DMS153 (cell line): ENCODE measurements at regions not wholly inside any gene's neighbourhood (a gene's known extent, or its start where the extent isn't known, plus 50 kb on each side); places are given as distances from the start of the nearest gene placed in this dataset.
"Not testable (repeated sequence)": the region's sequence is repeated elsewhere in the genome, so short reads cannot be mapped to it uniquely, and the experiment has no call there.

Source experiments
- DNase-seq: peaks from one replicate; lab custom pipeline; 2025; lab: John Stamatoyannopoulos, UW

GRCh38 chr7:52355053-52355452 lies 680.4 kb upstream of the POM121L12 start:
- DNase-seq, result no peak

GRCh38 chr7:52352013-52352981 lies 683.1 kb upstream of the POM121L12 start:
- DNase-seq, result no peak

GRCh38 chr7:52344015-52344414 lies 691.4 kb upstream of the POM121L12 start:
- no peak for DNase-seq

- no peak for DNase-seq
Observed at GRCh38 chr7:52340067-52340466, 695.4 kb upstream of the POM121L12 start.

GRCh38 chr7:52328328-52328727 lies 707.1 kb upstream of the POM121L12 start:
- not testable (repeated sequence) for DNase-seq

- DNase-seq, result no peak
Observed at GRCh38 chr7:52325237-52325636, 710.2 kb upstream of the POM121L12 start.

GRCh38 chr7:52323202-52323746 lies 712.2 kb upstream of the POM121L12 start:
- no peak for DNase-seq

- no peak for DNase-seq
Observed at GRCh38 chr7:52320610-52321009, 714.8 kb upstream of the POM121L12 start.

- no peak for DNase-seq
Observed at GRCh38 chr7:52317921-52318320, 717.5 kb upstream of the POM121L12 start.

- no peak for DNase-seq
Observed at GRCh38 chr7:52311886-52312285, 723.5 kb upstream of the POM121L12 start.

- DNase-seq, result no peak
Observed at GRCh38 chr7:52309631-52310030, 725.8 kb upstream of the POM121L12 start.

GRCh38 chr7:52302765-52303520 lies 732.5 kb upstream of the POM121L12 start:
- DNase-seq, result no peak

- no peak for DNase-seq
Observed at GRCh38 chr7:52297128-52297527, 738.3 kb upstream of the POM121L12 start.

- DNase-seq, result no peak
Observed at GRCh38 chr7:52294942-52295341, 740.5 kb upstream of the POM121L12 start.

GRCh38 chr7:52289247-52289646 lies 746.2 kb upstream of the POM121L12 start:
- no peak for DNase-seq

- no peak for DNase-seq
Observed at GRCh38 chr7:52287698-52288097, 747.7 kb upstream of the POM121L12 start.

GRCh38 chr7:52285689-52286088 lies 749.7 kb upstream of the POM121L12 start:
- no peak for DNase-seq

- no peak for DNase-seq
Observed at GRCh38 chr7:52283335-52283734, 752.1 kb upstream of the POM121L12 start.

- no peak for DNase-seq
Observed at GRCh38 chr7:52273685-52274610, 761.5 kb upstream of the POM121L12 start.

- no peak for DNase-seq
Observed at GRCh38 chr7:52271703-52272102, 763.7 kb upstream of the POM121L12 start.

GRCh38 chr7:52270301-52270700 lies 765.1 kb upstream of the POM121L12 start:
- no peak for DNase-seq

- no peak for DNase-seq
Observed at GRCh38 chr7:52269669-52270068, 765.8 kb upstream of the POM121L12 start.
